NCI-H446 (cell line): ENCODE measurements at regions not wholly inside any gene's neighbourhood (a gene's known extent, or its start where the extent isn't known, plus 50 kb on each side); places are given as distances from the start of the nearest gene placed in this dataset.
"Not testable (repeated sequence)": the region's sequence is repeated elsewhere in the genome, so short reads cannot be mapped to it uniquely, and the experiment has no call there.

ENCODE experiments used
- DNase-seq, 2 experiments: peaks; one replicate each; lab custom pipeline; 2025; lab: John Stamatoyannopoulos, UW

DNA sequence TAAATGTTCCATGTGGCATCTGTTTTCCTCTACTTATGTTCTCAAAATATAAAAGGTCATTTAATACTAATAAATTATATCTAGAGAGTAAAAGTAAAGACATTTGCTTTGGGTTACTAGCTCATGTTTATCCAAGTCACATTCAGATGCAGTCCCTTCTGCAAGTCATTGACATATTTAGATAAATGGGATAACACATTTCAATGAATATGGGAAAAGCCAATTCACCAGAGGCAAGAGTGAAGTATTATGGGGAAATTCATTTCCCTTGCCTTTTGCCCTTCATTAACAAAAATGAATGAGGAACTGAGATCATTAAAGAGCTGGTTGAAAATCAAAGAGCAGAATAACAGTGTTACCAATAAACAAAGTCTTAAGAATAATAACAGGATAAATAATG, 306.2 kb upstream of the FSTL5 start:
- DNase-seq: no peak

DNA sequence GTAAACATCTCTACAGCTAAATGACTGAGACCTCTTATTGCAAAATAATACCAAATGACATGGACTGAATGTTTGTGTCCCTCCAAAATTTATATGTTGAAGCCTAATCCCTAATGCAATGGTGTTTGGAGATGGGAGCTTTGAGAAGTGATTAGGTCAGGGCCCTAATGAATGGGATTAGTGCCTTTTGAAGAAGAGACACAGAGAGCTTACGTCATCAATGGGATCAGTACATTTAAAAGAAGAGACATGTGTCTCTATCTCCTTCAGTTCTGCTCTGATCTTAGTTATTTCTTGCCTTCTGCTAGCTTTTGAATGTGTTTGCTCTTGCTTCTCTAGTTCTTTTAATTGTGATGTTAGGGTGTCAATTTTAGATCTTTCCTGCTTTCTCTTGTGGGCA, 301.6 kb upstream of the FSTL5 start:
- DNase-seq: not testable (repeated sequence)

DNA sequence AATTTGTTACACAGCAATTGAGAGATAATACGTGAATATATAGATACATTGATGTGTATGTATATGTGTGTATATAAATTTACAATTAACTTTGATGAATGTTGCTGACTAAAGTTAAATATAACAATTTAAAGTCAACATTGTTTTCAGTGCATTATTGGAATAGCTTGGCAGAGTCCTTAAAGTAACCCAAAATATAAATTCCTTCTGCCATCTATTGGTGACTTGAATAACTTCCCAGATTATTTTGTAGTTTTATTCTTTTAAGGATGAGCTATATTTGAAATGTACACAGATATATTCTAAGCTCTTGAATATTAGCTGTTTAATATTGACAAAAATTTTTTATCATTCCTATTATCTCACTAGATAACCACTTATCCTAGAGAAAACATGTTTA, 298.2 kb upstream of the FSTL5 start:
- no peak for DNase-seq

- DNase-seq: no peak
Observed at GRCh38 chr4:162458051-162458450, 294.3 kb upstream of the FSTL5 start.

DNA sequence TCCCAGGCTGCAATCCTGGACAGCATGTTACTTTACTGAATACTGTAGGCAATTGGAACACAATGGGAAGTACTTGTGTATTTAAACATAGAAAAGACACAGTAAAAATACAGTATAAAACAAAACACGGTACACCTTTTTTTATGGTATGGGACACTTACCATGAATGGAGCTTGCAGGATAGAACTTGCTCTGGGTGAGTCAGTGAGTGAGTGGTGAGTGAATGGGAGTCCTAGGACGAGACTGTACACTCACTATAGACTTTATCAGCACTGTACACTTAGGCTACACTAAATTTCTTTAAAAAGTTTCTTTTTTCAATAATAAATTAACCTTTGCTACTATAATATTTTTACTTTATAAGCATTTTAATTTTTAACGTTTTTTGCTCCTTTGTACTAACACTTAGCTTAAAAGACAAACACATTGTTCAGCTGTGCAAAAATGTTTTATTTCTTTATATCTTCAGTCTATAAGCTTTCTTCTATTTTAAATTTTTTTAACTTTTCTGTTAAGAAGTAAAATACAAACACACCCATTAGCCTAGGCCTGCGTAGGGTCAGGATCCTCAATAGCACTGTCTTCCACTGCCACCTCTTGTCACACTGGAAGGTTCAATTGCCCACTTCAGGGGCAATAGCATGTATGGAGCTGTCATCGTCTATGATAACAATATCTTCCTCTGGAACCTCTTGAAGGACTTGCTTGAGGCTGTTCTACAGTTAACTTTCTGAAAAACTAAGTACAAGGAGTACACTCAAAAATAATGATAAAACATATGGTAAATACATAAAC, 293.5 kb upstream of the FSTL5 start:
- no peak for DNase-seq

DNA sequence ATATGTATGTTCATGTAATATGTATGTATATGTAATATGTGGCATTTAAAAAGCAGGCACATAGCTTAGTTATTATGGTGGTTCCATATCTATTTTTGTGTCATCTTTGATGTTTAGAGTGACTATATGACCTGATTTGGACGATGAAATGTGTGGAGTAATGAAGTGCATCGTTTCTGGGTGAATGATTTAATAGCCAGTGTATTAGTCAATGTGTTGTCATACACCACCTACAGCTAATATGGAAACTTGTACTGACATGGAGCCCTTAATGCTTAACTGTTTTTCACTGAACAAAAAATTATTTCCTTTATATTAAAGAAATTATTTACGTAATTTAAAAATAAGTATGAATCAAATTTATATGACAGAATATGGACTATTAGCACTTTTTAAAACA, 292.3 kb upstream of the FSTL5 start:
- no peak for DNase-seq

- DNase-seq: no peak
Observed at GRCh38 chr4:162450531-162451035, 286.8 kb upstream of the FSTL5 start.

GRCh38 chr4:162443510-162443909, 279.7 kb upstream of the FSTL5 start:
- no peak for DNase-seq

DNA sequence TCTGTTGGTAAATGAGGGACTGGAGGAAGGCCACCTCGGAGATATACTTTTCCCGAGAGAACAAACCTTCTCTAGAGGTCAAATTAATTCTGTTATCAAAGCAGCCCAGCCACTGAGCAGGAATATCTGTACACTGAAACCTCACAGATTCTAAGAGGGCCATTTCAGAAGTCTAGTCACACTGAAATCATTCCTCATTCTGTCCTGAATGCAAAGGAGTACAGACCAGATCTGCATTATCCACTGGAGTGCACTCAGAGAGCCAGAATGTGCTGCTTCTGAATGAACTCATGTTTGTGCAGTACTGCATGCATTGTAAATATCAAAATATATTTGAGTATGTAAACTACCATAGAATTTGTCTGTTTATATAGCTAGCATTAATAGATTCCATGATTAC, 278.3 kb upstream of the FSTL5 start:
- DNase-seq: no peak

GRCh38 chr4:162422312-162422711, 258.5 kb upstream of the FSTL5 start:
- no peak for DNase-seq

- DNase-seq: no peak
Observed at GRCh38 chr4:162410854-162411253, 247.1 kb upstream of the FSTL5 start.

- no peak for DNase-seq
Observed at GRCh38 chr4:162409048-162409447, 245.2 kb upstream of the FSTL5 start.

- DNase-seq: no peak
Observed at GRCh38 chr4:162408309-162408708, 244.5 kb upstream of the FSTL5 start.

DNA sequence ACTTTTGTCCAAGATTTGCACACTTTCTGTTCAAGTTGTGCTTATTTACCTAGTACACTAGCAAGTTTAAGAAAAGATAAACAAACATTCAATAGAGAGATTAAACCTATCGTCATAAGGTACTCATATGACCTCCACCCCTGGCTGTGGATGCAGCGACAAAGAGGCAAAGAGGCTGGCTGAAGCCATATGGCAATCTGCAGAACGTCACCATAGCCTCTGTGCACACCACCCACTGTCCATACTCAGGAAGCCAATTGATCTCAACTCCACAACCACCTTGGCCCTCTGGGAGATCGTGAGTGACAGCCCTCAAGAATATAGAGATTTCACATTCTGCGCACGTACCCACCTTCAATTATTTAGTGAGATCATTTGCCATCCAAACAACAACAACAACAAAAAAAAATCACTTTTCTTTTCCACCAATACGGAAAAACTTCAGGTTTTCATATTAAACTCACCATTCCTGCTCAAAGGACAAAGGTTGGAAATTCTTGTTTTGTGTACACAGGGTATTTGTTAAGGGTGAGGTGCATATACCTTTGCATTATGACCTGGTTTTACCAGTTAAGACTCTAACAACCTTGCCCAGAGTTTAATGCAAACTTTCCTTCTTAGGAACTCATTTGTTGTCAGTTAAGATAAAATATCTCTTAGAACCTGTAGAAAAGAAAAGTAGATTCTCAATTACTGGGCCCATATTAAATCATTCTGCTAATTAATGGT, 243.0 kb upstream of the FSTL5 start:
- no peak for DNase-seq

DNA sequence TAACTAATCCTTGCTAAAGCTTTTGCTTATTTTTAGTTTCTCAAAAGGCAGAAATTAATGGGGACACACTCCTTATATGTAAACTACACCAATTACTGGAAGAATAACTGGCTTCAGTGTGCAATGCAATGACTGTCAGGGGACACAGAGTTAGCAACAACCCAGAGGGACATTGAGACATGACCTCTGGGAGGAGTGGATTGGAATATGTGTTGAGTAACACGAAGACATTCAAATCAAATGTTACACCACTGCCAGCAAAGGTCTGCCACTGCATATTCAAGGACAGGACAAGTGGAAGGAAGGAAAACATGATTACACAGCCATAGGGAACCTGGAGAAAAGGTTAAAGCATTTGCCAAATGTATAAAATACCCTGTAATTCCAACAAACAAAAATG, 240.1 kb upstream of the FSTL5 start:
- DNase-seq: no peak

- no peak for DNase-seq
Observed at GRCh38 chr4:162403419-162403818, 239.6 kb upstream of the FSTL5 start.

- DNase-seq: no peak
Observed at GRCh38 chr4:162401021-162401420, 237.2 kb upstream of the FSTL5 start.

DNA sequence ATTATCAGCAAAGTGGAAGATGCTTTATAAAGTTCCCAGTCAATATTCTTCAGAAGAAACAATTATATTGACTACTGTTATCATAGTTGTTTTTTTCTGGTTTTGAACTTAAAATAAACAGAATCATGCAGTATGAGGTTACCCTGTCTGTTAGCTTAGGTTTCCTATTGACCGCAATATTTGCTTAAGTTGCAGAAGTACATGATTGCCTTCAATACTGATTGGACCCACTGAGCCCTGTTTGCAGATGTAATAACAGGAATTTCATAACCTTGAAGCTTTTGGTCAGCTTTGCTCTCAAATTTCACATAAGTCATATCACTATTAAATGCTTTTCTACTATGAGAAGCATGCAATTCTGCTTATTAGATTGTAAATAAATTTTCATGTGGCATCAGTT, 229.1 kb upstream of the FSTL5 start:
- DNase-seq: no peak

GRCh38 chr4:162366146-162366545, 202.3 kb upstream of the FSTL5 start:
- no peak for DNase-seq

GRCh38 chr4:162364651-162365050, 200.9 kb upstream of the FSTL5 start:
- DNase-seq: no peak

DNA sequence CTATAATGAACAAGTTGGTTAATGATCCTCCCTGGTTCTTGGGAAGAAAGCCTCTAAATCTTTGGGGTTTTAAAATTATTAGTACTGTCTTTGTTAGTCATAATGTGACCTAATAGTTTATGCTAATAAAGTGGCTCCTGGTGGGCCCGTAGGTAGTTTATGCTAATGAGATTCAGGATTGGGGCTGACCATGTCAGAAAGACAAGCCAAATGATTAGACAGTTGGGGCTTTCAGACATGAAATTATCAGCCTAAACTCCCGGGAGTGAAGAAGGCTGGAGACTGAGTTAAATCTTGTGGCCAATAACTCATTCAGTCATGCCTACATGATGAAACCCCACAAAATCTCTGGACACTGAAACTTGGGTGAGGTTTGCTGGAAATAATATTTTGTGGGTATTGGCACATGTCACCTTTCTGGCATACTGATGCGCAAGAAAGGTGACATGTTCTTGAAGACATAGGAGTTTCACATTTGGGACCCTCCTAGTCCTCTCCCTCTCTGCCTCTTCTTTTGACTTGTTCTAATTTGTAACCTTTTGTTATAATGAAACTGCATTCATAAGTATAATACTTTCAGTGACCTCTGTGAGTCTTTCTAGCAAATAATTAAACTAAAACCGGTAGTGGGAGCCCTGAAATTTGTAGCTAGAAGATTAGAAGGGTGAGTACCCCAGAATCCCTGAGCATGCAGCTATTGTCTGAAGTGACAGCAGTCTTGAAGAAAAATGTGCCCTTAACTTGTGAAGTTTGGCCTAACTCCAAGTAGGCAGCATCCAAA, 196.8 kb upstream of the FSTL5 start:
- DNase-seq: no peak

GRCh38 chr4:162356181-162356580, 192.4 kb upstream of the FSTL5 start:
- no peak for DNase-seq
